ENCODE measurements at regions not wholly inside any gene's neighbourhood (a gene's known extent, or its start where the extent isn't known, plus 50 kb on each side); places are given as distances from the start of the nearest gene placed in this dataset.

DNA sequence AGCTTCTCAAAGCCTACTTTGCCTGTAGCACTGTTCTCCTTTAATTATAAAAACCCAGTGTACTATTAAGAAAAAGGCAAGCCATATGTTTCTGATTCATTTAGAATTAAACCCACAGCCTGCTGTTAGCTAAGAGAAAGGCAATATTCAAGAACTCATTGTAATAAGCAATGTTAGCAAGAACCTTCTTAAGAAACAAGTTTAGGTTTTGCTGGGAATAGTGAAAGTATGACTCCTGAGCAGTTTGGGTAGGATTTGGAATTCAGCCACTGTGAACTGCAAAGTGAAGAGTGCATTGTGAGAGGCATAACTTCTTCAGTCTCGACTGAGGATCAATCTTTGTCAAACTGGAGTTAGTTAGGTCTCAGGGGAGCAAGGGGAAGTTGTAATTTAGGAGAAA lies 206.5 kb upstream of the NT5C1B start:
- no peak for DNase-seq (ENCODE audit: low spot score in 2 of 2)
- H3K4me3 ChIP-seq = no peak overlapping the region
- no peaks in the 10 kb centered on the region for H3K36me3 ChIP-seq
- no peaks in the 10 kb centered on the region for H3K9me3 ChIP-seq
- H3K27me3 ChIP-seq = no peaks in the 10 kb centered on the region
- peaks cover 0 to 11% (median 0%) of the 10 kb centered on the region in 4 donors for H3K4me1 ChIP-seq
- no peak for TF ChIP-seq EP300 (IDR thresholded peaks at IDR 0.05)
- TF ChIP-seq, protein P1, sequence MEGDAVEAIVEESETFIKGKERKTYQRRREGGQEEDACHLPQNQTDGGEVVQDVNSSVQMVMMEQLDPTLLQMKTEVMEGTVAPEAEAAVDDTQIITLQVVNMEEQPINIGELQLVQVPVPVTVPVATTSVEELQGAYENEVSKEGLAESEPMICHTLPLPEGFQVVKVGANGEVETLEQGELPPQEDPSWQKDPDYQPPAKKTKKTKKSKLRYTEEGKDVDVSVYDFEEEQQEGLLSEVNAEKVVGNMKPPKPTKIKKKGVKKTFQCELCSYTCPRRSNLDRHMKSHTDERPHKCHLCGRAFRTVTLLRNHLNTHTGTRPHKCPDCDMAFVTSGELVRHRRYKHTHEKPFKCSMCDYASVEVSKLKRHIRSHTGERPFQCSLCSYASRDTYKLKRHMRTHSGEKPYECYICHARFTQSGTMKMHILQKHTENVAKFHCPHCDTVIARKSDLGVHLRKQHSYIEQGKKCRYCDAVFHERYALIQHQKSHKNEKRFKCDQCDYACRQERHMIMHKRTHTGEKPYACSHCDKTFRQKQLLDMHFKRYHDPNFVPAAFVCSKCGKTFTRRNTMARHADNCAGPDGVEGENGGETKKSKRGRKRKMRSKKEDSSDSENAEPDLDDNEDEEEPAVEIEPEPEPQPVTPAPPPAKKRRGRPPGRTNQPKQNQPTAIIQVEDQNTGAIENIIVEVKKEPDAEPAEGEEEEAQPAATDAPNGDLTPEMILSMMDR (IDR thresholded peaks at IDR 0.05) = no peak
- no peak for TF ChIP-seq POLR2A (IDR thresholded peaks at IDR 0.05)
- WGBS, 2 donors = 11 to 14% methylated on average over 1 of the region's 1 CpG
- no peak overlapping the region for H3K27ac ChIP-seq

DNA sequence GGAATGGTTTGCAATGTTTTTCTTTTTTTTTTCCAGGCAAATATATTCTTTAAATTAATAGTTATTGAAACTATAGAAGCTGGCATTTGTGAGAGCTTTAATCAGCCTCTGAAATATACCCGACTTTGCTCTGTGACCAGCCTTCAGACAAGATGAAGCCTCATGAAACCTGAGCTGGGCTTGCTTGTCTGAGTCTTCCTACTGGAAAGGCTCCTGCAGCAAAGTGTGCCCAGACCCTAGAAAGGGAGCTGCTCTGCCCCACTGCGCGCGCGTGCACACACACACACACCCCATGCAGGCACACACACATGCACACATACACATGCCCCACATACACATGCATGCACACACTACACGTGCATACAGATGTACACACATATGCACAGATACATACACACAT lies 203.3 kb upstream of the NT5C1B start:
- TF ChIP-seq, protein P1 (IDR thresholded peaks at IDR 0.05) = no peak
- TF ChIP-seq POLR2A (IDR thresholded peaks at IDR 0.05) (no peak), EP300 (IDR thresholded peaks at IDR 0.05) (no peak)
- Histone ChIP-seq H3K27ac (no peak overlapping the region), H3K27me3 (no peaks in the 10 kb centered on the region), H3K36me3 (no peaks in the 10 kb centered on the region), H3K4me1 (peaks cover 0 to 14% (median 0%) of the 10 kb centered on the region in 4 donors), H3K9me3 (no peaks in the 10 kb centered on the region), H3K4me3 (no peak overlapping the region)
- no peak for DNase-seq (ENCODE audit: low spot score in 2 of 2)
- 91 to 95% methylated on average over 6 of the region's 6 CpGs for WGBS, 2 donors

DNA sequence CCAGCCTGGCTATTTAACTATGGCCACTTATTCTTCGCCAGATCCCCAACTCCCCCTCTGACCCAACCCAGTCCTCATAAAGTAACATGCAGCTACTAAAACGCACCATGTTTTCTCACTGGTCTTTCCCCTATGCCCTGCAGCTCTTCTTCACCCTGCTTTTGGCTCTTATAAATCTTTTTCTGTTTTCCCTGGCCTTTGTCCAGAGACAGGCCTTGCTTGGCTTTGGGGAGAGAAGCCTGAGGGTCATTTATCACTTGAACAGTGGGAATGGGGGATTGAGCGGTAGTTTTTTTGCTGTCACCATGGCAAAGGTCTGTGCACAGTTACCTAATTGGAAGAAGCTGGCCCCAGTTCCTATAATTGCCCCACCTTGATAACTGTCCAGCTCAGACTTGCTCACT lies 202.9 kb upstream of the NT5C1B start:
- no peaks in the 10 kb centered on the region for H3K9me3 ChIP-seq
- H3K4me1 ChIP-seq = peaks cover 0 to 14% (median 0%) of the 10 kb centered on the region in 4 donors
- no peak for DNase-seq (ENCODE audit: low spot score in 2 of 2)
- TF ChIP-seq EP300 (IDR thresholded peaks at IDR 0.05) (no peak), POLR2A (IDR thresholded peaks at IDR 0.05) (no peak)
- TF ChIP-seq, protein P1 (IDR thresholded peaks at IDR 0.05) = no peak
- no peak overlapping the region for H3K4me3 ChIP-seq
- no peak overlapping the region for H3K27ac ChIP-seq
- no peaks in the 10 kb centered on the region for H3K36me3 ChIP-seq
- no peaks in the 10 kb centered on the region for H3K27me3 ChIP-seq
- WGBS, 2 donors = 48 to 52% methylated on average over 3 of the region's 3 CpGs

DNA sequence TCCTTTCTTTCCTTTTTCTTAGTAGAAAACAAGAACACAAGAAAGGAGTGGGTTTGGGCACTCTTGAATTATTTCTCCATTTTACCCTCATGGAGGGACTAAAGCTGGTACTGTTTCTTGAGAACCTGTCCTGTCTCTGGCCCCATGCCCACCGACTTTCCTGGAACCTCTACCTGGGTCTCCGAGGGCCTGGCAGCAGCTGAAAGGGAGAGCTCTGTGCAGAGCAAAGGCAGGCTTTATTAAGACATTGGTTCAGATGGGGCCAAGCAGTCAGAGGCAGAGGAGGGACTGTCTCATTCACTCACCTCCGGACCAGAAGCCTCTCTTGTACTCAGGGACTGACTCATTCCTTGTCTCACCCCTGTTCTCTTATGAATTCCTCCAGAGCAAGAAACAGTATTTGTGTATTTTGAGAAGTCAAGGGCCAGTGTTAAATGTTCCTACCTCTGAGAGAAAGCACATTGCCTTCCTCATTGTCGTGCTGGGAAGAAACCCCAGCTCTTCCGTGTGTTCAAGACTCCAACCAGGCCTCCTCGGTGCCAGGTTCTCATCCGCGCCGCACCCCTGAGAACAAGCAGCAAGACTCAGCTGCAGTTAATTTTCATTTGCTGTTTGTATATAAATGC lies 201.9 kb upstream of the NT5C1B start:
- H3K36me3 ChIP-seq = no peaks in the 10 kb centered on the region
- no peaks in the 10 kb centered on the region for H3K9me3 ChIP-seq
- H3K4me3 ChIP-seq = no peak overlapping the region
- no peak for DNase-seq (ENCODE audit: low spot score in 2 of 2)
- no peaks in the 10 kb centered on the region for H3K27me3 ChIP-seq
- TF ChIP-seq POLR2A (IDR thresholded peaks at IDR 0.05) (no peak), EP300 (IDR thresholded peaks at IDR 0.05) (no peak)
- TF ChIP-seq, protein P1 (IDR thresholded peaks at IDR 0.05) = no peak
- WGBS, 2 donors = 92 to 94% methylated on average over 9 of the region's 9 CpGs
- peaks cover 0 to 14% (median 0%) of the 10 kb centered on the region in 4 donors for H3K4me1 ChIP-seq
- H3K27ac ChIP-seq = no peak overlapping the region

DNA sequence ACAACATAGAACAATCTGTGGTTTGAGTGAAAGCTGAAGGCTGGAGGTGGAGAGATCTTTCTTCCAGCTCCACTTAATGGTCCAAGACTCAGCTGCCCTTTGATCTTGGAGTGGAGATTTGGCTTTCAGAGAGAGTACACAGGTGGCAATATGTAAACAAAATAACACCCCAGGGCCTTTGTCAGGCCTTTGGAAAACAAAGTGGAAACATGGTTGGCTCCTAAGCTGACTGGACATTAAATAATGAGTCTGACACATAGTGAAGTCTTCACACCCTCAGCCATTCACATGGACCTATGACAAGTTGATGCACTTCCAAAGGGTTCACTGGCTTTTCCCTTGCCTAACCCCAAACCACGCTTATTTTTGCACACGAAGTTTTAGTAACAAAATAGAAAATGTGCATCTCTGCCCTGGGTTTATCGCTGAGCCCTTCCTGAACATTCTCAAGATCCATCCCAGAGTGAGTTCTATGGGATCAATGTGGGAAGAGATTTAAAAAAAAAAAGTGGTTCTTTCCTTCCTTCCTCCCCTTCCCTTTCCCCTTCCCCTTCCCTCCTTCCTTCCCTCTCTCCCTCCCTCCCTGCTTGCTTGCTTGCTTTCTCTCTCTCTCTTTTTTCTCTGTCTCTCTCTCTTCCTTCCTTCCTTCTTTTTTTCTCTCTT lies 201.3 kb upstream of the NT5C1B start:
- no peak for TF ChIP-seq POLR2A (IDR thresholded peaks at IDR 0.05)
- TF ChIP-seq, protein P1 (IDR thresholded peaks at IDR 0.05) = no peak
- no peak for TF ChIP-seq EP300 (IDR thresholded peaks at IDR 0.05)
- Histone ChIP-seq H3K9me3 (peaks cover 0 to 2% (median 0%) of the 10 kb centered on the region in 4 donors), H3K27me3 (no peaks in the 10 kb centered on the region), H3K27ac (no peak overlapping the region), H3K4me3 (no peak overlapping the region), H3K36me3 (no peaks in the 10 kb centered on the region), H3K4me1 (peaks cover 0 to 14% (median 0%) of the 10 kb centered on the region in 4 donors)
- no peak for DNase-seq (ENCODE audit: low spot score in 2 of 2)
- 83 to 86% methylated on average over 3 of the region's 3 CpGs for WGBS, 2 donors
